HFFc6 (cell line): ENCODE measurements at regions not wholly inside any gene's neighbourhood (a gene's known extent, or its start where the extent isn't known, plus 50 kb on each side); places are given as distances from the start of the nearest gene placed in this dataset.

ENCODE experiments used
- DNase-seq: peaks from one replicate; pipeline ENCODE4 v3.0.0-alpha.2; 2018
- H3K27ac Mint-ChIP-seq: 2 replicates; pipeline ENCODE4 v1.8.0; 2020; ENCODE audit warnings: mild to moderate bottlenecking, mixed read lengths
- H3K27me3 Mint-ChIP-seq: 2 replicates; pipeline ENCODE4 v1.8.0; 2021; ENCODE audit warnings: mild to moderate bottlenecking, moderate library complexity, mixed read lengths; ENCODE audit not compliant: insufficient read depth
- H3K36me3 Mint-ChIP-seq: 2 replicates; pipeline ENCODE4 v1.8.0; 2021; ENCODE audit warnings: low read depth, mixed read lengths
- H3K4me1 Mint-ChIP-seq: 2 replicates; pipeline ENCODE4 v1.8.0; 2020; ENCODE audit warnings: low read depth, mixed read lengths
- H3K4me3 Mint-ChIP-seq: 2 replicates; pipeline ENCODE4 v1.8.0; 2020; ENCODE audit warnings: mild to moderate bottlenecking, moderate library complexity, mixed read lengths
- H3K9me3 Mint-ChIP-seq: 2 replicates; pipeline ENCODE4 v1.8.0; 2020; ENCODE audit warnings: mild to moderate bottlenecking, mixed read lengths
- TF ChIP-seq, protein P1 (sequence below): fragments of 200-600 bp; sonication (generic); IDR thresholded peaks from 2 replicates; pipeline ENCODE4 v1.5.0; 2021; ENCODE audit warnings: antibody characterized with exemption, mild to moderate bottlenecking

DNA sequence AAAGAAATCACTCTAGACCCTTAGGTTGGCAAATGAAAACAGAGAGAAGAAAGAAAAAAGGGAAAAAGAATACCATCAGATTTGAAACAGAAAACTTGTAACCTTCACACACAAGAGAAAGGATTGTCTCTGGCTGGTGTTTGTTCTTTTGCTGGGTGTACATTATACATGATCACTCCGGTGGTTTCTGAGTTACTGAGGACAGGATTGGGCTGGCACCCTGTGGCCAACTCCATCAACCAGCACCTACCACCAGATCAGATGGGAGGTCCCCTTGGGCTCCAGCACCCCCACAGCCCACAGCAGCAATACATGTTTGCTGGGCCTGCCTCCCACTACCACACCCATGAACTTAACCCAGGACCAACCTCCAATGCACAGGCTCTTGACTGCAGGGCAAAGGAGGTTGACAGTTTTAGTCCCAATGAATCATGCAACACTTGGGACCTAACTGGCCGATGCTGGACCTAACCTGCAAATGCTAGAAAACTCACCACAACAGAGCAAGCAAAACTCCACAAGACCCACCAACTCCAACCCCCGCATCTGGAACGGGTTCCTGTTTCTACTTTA lies 308.3 kb downstream of the SOX9 start:
- H3K36me3 Mint-ChIP-seq, result no peaks in the 10 kb centered on the region
- TF ChIP-seq, protein P1, sequence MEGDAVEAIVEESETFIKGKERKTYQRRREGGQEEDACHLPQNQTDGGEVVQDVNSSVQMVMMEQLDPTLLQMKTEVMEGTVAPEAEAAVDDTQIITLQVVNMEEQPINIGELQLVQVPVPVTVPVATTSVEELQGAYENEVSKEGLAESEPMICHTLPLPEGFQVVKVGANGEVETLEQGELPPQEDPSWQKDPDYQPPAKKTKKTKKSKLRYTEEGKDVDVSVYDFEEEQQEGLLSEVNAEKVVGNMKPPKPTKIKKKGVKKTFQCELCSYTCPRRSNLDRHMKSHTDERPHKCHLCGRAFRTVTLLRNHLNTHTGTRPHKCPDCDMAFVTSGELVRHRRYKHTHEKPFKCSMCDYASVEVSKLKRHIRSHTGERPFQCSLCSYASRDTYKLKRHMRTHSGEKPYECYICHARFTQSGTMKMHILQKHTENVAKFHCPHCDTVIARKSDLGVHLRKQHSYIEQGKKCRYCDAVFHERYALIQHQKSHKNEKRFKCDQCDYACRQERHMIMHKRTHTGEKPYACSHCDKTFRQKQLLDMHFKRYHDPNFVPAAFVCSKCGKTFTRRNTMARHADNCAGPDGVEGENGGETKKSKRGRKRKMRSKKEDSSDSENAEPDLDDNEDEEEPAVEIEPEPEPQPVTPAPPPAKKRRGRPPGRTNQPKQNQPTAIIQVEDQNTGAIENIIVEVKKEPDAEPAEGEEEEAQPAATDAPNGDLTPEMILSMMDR, result no peak
- no peak for DNase-seq

DNA sequence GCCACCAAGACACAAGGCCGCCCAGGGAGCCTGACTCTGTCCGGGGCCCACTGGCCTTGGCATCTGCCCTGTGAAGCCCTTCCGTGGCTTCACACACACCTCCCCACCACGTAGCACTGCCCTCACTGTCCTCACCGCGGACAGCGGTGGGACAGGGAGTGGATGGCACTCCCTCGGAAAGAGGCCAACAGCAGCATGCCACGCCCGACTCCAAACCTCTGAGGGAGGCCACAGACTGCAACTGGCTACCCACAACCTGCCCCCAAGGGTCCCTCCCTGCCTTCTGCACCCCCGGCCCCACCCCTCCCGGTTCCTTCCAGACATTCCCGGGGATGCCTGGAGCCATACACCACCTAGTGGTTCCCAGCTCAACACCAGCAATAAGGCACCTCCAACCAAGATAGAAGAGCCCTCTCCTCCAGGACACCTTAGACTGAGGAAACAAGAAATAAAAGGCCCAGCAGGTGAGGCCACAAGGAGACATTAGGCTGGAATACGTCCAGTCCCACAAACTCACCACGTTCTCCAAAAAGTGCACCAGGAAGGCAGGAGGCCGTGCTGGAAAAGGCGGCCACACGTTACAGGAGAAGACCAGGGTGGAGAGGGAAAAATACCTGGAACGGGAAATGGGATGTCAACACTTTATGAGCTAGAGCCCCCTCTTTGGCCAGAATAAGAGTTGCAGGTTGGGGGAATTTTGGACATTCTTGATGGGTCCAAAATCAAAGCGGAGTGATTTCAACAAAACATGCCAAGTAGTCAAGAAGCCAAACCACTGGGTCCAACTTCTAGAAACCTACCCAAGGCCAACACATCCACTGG lies 310.0 kb downstream of the SOX9 start:
- H3K36me3 Mint-ChIP-seq, result no peaks in the 10 kb centered on the region
- no peak overlapping the region for H3K4me3 Mint-ChIP-seq
- no peak overlapping the region for H3K27ac Mint-ChIP-seq
- H3K9me3 Mint-ChIP-seq, result no peaks in the 10 kb centered on the region
- no peaks in the 10 kb centered on the region; the same call in 1 of the 2 replicates for H3K27me3 Mint-ChIP-seq
- TF ChIP-seq, protein P1, result peak; percentile 61
- DNase-seq, result no peak
- H3K4me1 Mint-ChIP-seq, result peaks cover 16% of the 10 kb centered on the region; the same call in 1 of the 2 replicates

More for the DNA sequence above, 308.3 kb downstream of the SOX9 start:
- Mint-ChIP-seq H3K27ac (no peak overlapping the region), H3K27me3 (no peaks in the 10 kb centered on the region), H3K4me3 (no peak overlapping the region), H3K9me3 (no peaks in the 10 kb centered on the region), H3K4me1 (peaks cover 22% of the 10 kb centered on the region; the same call in 1 of the 2 replicates)

DNA sequence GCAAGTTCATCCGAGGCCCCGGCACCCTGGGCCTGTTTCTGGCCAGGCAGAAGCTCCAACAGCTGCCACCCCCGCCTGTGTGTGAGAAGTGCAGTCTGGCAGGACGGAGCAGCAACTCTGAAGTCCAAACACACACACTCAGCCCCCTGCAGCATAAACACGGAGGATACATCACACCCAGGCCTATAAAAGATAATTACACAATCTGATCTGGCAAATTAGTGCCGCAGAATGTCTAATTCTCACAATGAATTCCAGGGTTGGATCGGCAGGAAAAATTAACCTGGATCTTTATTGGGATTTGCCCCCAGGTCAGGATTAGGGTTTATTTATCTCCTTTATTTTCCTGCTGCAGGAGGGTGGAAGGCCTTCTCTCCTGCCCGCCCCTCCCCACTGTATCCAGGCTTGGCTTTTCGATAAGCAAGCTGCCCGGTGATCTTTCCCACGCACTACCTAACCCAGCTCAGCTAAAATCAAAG lies 311.4 kb downstream of the SOX9 start:
- Mint-ChIP-seq H3K4me3 (no peak overlapping the region), H3K4me1 (peaks cover 16% of the 10 kb centered on the region; the same call in 1 of the 2 replicates), H3K27ac (no peak overlapping the region), H3K27me3 (no peaks in the 10 kb centered on the region; the same call in 1 of the 2 replicates), H3K36me3 (no peaks in the 10 kb centered on the region), H3K9me3 (no peaks in the 10 kb centered on the region)
- no peak for DNase-seq
- TF ChIP-seq, protein P1, result no peak

DNA sequence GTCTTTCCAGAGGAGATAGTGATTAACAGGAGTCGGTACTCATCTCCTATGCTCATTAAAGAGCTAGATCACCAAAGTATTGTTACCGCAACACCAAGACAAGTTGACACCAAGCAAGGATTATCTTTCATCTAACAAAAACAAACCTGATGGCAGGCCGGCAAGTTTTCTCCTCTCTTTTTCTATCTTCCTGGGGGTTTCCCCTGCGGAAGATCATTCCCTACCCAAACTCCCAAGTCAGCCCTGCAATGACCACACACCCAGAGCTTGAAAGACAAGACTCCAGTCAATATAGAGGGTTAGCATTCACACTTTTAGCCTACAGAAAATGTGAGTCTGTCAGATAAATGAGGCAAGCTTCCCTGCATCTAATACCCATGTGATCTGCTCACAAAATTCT lies 312.1 kb downstream of the SOX9 start:
- no peaks in the 10 kb centered on the region for H3K36me3 Mint-ChIP-seq
- no peaks in the 10 kb centered on the region; the same call in 1 of the 2 replicates for H3K27me3 Mint-ChIP-seq
- no peaks in the 10 kb centered on the region for H3K9me3 Mint-ChIP-seq
- DNase-seq, result no peak
- H3K4me3 Mint-ChIP-seq, result no peak overlapping the region
- TF ChIP-seq, protein P1, result no peak
- H3K27ac Mint-ChIP-seq, result no peak overlapping the region
- H3K4me1 Mint-ChIP-seq, result peaks cover 16% of the 10 kb centered on the region; the same call in 1 of the 2 replicates

DNA sequence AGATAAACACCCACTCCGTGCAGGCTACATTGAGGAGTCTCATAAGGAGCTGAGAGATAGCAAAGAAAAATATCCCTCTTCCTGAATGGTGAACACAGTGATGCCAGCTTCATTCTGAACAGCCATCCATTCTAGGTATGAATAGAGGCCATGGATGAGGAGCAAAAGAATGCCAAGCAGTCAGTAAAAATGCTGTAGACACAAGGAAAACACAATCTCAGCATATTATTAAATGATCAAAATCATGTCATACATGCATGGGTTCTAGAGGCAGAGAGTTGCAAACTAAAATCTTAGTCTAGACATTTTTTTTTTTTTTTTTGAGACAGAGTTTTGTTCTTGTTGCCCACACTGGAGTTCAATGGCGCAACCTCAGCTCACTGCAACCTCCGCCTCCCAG lies 313.0 kb downstream of the SOX9 start:
- H3K4me3 Mint-ChIP-seq, result no peak overlapping the region
- H3K27ac Mint-ChIP-seq, result no peak overlapping the region
- H3K36me3 Mint-ChIP-seq, result no peaks in the 10 kb centered on the region
- H3K27me3 Mint-ChIP-seq, result peaks cover 1% of the 10 kb centered on the region; the same call in 1 of the 2 replicates
- peaks cover 14% of the 10 kb centered on the region; the same call in 1 of the 2 replicates for H3K4me1 Mint-ChIP-seq
- TF ChIP-seq, protein P1, result no peak
- DNase-seq, result no peak
- H3K9me3 Mint-ChIP-seq, result no peaks in the 10 kb centered on the region
